Bone marrow (tissue), 2 donors: ENCODE measurements at regions not wholly inside any gene's neighbourhood (a gene's known extent, or its start where the extent isn't known, plus 50 kb on each side); places are given as distances from the start of the nearest gene placed in this dataset.

Source experiments
- DNase-seq, 2 donors: peaks; one replicate each; lab custom pipeline; 2025; lab: John Stamatoyannopoulos, UW

DNA sequence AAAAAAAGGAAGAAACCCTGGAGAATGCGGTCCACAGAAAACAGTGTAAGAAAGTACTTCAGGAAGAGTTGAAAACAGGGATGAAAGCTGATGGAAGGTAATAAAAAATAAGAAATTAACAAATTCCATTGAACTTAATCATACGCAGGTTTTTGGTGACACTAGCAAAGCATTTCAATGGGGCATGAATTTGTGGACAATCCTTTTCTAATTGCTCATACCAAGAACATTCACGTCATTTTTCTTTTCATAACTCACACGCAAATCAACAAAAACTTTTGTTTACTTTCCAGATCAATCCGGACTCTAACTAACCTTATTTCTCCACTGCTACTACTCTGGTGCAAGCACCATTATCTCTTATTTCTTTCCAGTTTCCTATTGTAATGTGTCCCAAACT lies 1195.0 kb downstream of the SLITRK5 start:
- no peak for DNase-seq

DNA sequence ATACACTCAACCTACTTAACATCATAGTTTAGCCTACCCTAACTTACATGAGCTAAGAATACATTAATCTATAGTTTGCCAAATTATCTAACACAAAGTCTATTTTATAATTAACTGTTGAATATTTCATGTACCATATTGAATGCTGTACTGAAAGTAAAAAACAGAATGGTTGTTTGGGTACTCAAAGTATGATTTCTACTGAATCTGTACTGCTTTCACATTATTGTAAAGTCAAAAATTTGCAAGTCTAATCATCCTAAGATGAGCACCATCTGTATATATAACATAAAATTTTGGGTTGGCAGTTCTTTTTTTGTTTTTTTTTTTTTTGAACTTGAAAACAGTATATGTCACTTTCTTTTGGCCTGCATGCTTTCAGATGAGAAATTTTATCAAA lies 1212.6 kb downstream of the SLITRK5 start:
- DNase-seq: no peak

- DNase-seq: no peak
These were observed 1216.0 kb downstream of the SLITRK5 start for GRCh38 chr13:88887045-88887662.

- no peak for DNase-seq
These were observed 1224.2 kb downstream of the SLITRK5 start for GRCh38 chr13:88895261-88895941.

DNA sequence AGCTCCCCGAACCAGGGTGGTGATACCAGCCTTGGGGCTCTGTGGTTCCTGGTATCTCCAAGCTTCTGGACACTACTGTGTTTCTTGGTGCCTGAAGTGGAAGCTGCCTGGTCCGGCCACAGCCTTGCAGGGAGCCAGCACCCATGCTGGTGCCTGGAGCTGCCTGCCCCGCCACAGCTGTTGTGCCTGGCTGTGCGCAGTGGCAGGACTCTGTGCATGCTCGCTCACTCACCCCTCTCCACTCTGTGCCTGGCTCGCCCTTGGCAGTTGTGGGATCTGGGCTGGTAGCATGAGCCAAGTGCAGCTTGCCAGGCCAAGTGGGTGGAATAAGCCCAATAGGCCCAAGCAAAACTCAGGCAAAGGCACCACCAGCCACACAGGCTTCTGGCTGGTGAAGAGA lies 1225.3 kb downstream of the SLITRK5 start:
- no peak for DNase-seq

GRCh38 chr13:88908961-88909441 lies 1237.8 kb downstream of the SLITRK5 start:
- peak in 1 of 2 donors; percentile 11 for DNase-seq

DNA sequence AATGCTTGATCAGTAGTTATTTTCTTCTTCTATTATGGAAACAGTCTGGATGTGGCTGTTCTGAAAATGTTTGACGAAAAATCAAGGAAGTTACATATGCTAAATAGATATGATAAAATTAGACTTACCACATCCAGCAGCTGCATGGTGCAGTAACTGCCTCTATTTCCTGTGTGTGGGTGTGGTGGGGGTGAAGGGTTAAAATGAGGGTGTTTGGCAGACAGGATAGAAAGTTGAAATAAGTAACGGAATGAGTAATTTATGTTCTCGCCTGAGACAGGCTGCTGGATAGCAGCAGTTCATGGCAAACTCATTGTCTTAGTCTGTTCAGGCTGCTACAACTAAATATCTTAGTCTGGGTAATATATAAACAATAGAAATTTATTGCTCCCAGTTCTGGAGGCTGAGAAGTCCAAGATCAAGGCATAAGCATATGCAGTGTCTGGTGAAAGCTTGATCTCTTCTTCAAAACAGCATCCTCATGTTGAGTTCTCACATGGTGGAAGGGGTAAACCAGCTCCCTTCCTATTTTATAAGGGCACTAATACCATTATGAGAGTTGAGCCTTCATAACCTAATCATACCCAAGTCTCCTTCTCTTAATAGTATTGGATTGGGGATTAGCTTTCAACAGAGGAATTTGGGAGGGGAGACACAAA lies 1248.9 kb downstream of the SLITRK5 start:
- DNase-seq: peak in 1 of 2 donors; percentile 96

DNA sequence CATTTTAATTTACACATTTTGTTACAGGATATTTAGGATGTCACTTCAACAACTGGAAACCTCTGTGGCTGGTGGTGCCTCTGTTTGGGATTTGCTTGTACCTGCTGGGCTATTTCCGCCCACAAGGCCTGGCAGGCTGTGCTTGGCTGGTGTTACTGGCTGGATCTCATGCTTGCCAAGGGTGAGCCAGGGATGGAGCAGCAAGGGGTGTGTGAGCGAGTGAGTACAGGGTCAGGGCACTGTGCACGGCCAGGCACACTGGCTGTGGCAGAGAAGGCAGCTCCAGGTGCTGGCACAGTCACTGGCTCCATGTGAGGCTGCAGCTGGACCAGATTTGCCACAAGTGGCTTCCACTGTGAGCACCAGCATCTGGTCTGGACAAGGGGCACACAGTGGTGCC lies 1254.8 kb downstream of the SLITRK5 start:
- no peak for DNase-seq

DNA sequence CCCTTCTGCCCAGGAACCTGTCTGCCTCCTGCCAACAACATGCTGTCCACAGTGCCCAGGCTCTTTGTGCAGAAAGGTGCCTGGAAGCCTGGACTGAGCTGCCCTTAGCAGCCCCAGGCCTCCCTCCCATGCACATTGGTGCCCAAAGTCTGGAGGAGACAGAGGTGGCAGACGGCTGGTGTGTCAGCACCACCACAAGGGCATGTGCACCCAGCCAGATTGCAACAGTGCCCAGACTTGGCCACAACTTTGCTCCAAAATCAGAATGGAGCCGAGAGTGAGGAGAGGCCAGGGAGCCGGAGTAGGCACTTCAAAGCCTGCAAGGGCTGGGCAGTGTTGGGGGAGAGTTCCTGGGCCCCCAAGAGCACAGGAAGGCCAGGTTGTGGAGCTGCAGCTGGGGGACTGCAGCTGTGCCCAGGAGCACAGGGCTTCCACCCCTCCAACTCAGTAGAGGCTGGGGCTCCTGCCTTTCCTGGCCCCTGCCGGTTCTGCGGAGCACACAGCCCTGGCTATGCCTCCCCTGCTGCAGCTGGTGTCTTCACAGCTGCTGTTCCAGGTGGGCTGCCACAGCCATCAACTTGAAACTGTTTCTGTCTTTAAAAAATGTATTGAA lies 1255.8 kb downstream of the SLITRK5 start:
- no peak for DNase-seq

GRCh38 chr13:88932950-88933349 lies 1261.8 kb downstream of the SLITRK5 start:
- peak in 1 of 2 donors; percentile 35 for DNase-seq

DNA sequence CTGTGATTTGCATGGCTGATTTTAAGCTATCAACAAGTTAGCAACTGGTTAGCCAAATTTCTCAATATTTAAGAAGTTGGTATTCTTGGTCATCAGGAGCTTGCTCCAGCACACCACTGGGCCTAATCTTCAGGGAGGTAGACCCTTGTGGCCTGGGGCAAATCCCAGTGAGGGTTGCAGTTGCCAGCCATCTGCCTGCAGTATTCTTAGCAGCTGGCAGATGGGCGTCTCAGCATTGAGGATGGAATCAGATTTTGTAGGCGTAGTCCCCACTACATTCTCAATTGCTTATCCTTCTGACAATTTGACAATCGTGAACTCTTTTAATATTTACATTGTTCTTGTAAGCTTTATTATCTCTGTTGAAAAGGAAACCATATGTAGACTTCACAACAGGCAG lies 1266.2 kb downstream of the SLITRK5 start:
- DNase-seq: no peak

GRCh38 chr13:88945793-88946192 lies 1274.6 kb downstream of the SLITRK5 start:
- no peak for DNase-seq

DNA sequence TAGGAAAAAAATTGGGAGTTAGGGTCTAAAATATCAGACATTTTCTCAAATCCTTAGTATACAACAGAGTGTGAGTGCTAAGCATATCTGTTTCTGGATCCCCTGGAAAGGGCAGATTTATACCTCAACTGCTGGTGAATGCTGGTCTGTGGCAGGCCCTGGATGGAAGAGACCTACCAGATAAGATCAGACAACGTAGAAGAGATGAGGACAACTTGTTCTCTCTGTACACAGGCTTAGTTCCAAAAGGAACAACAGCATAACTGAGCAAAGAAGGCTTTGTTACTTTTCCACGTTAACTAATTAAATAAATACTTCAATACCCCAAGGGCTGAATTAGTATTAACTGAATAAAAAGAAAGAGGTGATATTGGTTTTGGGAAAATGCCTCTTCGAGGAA lies 1277.3 kb downstream of the SLITRK5 start:
- DNase-seq: no peak

GRCh38 chr13:88958821-88959220 lies 1287.7 kb downstream of the SLITRK5 start:
- DNase-seq: no peak

DNA sequence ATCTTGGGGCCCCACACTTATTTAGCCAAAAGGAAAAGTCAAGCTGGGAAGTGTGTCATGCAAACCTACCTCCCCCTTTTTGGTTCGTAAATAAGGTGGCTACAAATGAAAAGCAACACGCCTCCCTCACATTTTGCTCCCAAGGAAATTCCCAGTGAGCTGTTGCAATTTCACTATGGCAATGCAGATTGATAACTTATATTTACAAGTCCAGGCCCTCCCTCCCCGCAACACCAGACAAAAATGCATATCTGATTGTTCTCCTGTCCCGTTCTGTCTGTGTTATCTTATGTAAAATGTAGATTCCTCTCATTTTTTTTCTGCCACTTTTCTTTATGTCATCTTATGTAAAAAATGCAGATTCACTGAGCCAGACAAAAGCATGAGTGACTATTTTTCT lies 1305.3 kb downstream of the SLITRK5 start:
- DNase-seq: no peak

GRCh38 chr13:88978607-88979006 lies 1307.4 kb downstream of the SLITRK5 start:
- DNase-seq: no peak

DNA sequence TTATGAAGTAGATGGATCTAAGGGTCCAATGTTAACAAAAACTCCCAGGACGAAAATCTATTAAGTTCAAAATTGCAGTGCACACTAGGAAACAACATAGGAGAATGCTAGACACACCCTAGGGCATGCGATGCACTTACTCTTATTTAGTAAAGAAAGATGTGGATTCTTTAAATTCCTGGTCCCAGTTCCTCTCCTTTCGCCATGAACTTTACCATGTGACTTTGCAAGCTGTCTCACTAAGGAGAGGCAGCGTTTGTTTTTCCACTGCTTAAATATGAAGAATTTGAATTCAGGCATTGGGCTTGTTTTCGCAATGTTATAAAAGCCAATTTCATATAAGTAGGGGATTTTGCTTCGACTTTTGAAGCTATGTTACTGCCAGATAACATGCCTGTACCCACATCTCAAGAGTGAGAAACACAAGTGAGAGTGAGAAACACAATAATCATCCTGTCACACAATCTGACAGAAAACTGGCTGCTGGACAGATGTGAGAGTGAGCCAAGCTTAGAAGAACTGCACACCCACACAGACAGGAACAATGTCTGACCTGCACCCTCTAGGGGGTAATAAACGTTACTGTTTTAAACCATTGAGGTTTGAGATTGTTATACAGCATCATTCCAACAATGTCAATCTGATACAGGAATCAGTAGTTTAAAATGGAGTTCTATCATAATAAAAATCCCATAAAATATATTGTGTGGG lies 1308.4 kb downstream of the SLITRK5 start:
- DNase-seq: peak in 1 of 2 donors; percentile 68

DNA sequence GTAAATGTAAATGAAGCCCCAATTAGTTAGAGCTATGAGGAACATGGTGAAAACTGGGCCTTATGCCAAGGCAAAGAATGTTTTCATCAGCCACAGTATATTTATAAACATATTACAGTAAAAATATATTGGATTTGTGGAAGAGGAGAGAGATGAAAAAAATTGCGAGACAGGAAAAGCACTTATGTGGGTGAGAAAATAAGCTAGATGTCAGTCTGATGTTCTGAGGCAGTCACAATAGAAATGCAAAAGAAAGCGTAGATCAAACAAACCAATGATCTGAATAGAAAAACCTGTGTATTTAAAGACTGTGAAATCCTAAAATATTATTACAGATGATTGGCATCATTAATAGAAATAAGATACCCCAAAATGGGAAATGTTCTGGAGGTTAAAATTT lies 1332.5 kb downstream of the SLITRK5 start:
- no peak for DNase-seq

DNA sequence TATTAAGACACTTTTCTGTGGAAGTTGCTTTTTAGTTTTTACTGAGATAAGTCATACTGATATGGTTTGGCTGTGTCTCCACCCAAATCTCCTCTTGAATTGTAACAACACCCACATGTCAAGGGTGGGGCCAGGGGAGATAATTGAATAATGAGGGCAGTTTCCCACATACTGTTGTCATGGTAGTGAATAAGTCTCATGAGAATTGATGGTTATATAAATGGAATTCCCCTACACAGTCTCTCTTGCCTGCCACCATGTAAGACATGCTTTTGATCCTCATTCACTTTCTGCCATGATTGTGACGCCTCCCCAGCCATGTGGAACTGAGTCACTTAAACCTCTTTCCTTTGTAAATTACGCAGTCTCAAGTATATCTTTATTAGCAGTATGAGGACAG lies 1340.4 kb downstream of the SLITRK5 start:
- DNase-seq: no peak

DNA sequence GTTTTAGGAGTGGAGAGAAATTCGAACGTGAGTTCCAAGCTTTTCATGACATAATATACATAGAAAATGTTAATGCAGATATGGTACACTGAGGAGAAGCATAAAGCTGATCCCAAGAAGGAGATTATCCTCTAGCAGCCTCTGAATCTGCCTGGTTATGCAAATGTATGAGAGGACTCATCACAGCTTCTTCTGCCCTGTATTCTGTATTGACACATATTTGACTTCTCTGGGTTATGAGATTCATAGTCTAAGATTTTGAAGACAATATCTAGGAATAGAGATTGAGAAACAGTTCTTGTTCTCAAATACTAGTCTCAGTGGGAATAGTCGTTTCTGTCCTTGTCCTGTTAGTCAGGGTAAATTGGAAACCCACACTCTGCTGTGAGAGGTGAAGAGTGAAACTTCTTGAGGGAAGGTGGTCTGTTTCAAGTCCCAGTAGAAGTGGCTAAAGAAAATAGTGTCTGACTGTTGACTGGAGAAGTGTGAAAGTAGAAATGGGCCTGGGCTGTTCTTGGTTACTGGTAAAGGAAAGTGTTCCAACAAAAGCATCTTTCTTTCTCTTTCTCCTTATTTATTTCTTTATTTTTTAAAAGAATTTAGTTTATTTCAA lies 1356.6 kb downstream of the SLITRK5 start:
- DNase-seq: no peak

- no peak for DNase-seq
These were observed 1357.9 kb downstream of the SLITRK5 start for GRCh38 chr13:89029062-89029461.

GRCh38 chr13:89034015-89034414 lies 1362.8 kb downstream of the SLITRK5 start:
- DNase-seq: no peak
